ENCODE measurements at regions not wholly inside any gene's neighbourhood (a gene's known extent, or its start where the extent isn't known, plus 50 kb on each side); places are given as distances from the start of the nearest gene placed in this dataset.

DNA sequence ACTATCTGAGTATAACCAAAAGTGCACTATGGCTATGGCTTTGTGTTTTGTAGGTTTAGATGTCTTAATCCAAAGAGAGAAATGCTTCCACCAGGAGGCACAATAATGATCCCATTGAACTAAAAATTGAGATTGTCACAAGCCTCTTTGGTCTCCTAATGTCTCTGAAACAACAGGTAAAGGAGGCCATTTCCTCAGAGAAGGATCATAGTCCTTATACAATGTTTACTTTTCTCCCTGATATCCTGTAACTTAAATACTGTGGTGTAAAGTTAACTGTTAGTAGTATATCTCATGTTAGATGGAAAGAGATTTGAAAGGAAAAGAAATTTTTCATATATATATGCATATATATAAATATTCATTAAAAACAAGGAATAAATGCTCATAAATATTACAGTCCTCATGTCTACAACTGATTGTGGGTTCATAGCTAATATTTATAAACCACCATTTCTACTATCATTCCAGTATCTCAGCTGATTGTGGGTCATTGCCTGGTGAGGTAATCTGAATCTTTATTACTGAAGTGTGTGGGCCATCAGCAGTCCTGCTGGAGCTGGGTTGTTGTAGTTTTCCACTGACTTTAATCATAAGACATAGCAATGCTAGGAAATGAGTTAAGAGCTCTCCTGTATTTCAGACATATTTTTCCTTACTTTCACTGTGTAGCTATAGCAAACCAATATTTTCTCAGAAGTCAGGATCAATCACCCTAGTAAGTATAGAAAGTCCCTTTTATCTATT, 1230.4 kb downstream of the PCDH18 start:
- Histone ChIP-seq H2BK5ac (ENCODE audit: low read depth, low read length, poor library complexity, severe bottlenecking) (no peak overlapping the region), H2BK15ac (ENCODE audit: low read depth, poor library complexity, severe bottlenecking) (no peak overlapping the region), H4K91ac (ENCODE audit: low read length) (no peak overlapping the region), H3K4me1 (ENCODE audit: control insufficient read depth, insufficient read depth, low read depth, low read length) (no peaks in the 10 kb centered on the region), H2BK12ac (ENCODE audit: low read length in 2 of 2) (no peak overlapping the region), H3K36me3 (ENCODE audit: control insufficient read depth in 1 of 2, insufficient read depth in 2 of 2, low read depth in 1 of 2, low read length in 2 of 2) (no peaks in the 10 kb centered on the region), H2AFZ (ENCODE audit: low read depth, low read length) (no peak overlapping the region), H3K4me2 (ENCODE audit: low read length, poor library complexity, severe bottlenecking) (no peak overlapping the region), H3K79me1 (replicated peaks; ENCODE audit: low read length, poor library complexity, severe bottlenecking) (no peaks in the 10 kb centered on the region), H3K9me3 (ENCODE audit: control insufficient read depth, low read length) (no peaks in the 10 kb centered on the region), H3K4ac (ENCODE audit: low read depth in 1 of 2, low read length in 2 of 2) (no peak overlapping the region), H3K14ac (ENCODE audit: low read length in 2 of 2) (no peak overlapping the region), H2AK5ac (ENCODE audit: low read length, severe bottlenecking) (no peak overlapping the region), H3K23ac (ENCODE audit: low read length in 2 of 2) (no peak overlapping the region), H4K8ac (ENCODE audit: low read length) (no peak overlapping the region), H3K9ac (ENCODE audit: low read length) (no peak overlapping the region), H2BK120ac (ENCODE audit: low read depth, low read length) (no peak overlapping the region), H3K27ac (ENCODE audit: low read length, poor library complexity, severe bottlenecking) (no peak overlapping the region), H3K18ac (ENCODE audit: low read depth in 1 of 2, low read length in 2 of 2) (no peak overlapping the region), H3K4me3 (ENCODE audit: insufficient read depth in 1 of 2, low read depth in 1 of 2, low read length in 2 of 2) (no peak overlapping the region), H3K27me3 (ENCODE audit: control insufficient read depth in 1 of 2, insufficient read depth in 1 of 2, low read length in 2 of 2) (no peaks in the 10 kb centered on the region)
- no peak for DNase-seq

DNA sequence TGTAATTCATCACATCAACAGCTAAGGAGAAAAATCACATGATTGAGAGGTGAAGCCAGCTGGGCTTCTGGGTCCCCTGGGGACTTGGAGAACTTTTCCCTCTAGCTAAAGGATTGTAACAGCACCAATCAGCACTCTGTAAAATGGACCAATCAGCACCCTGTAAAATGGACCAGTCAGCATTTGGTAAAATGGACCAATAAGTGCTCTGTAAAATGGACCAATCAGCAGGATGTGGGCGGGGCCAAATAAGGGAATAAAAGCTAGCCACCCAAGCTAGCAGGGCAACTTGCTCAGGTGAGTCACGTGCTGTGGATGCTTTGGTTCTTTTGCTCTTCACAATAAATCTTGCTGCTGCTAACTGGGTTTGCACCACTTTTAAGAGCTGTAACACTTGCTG, 1248.3 kb downstream of the PCDH18 start:
- no peak overlapping the region for H3K14ac ChIP-seq (ENCODE audit: low read length in 2 of 2)
- 68% methylated on average over 2 of the region's 2 CpGs for WGBS
- H3K4me1 ChIP-seq (ENCODE audit: control insufficient read depth, insufficient read depth, low read depth, low read length), result no peaks in the 10 kb centered on the region

DNA sequence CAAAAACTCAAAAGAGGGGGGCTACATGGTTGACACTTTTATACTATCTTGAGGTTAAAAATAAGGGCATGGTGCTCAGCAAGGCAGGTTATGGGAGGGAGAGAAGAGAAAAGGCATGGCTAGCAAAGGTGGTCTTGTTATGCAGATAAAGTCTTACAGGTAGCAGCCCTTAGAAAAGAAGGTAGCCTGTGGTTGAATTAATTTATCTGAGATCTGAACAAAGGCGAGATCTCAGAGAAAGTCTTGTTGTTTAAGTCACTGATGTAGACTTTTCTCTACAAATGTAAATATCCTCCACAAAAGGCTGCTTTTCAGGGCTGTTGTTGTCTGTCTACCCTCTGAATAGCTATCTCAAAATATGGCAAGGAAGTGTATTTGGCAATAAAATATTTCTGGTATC, 1250.4 kb downstream of the PCDH18 start:
- Histone ChIP-seq H3K4me2 (ENCODE audit: low read length, poor library complexity, severe bottlenecking) (no peak overlapping the region), H3K23ac (ENCODE audit: low read length in 2 of 2) (no peak overlapping the region), H4K8ac (ENCODE audit: low read length) (no peak overlapping the region), H3K36me3 (ENCODE audit: control insufficient read depth in 1 of 2, insufficient read depth in 2 of 2, low read depth in 1 of 2, low read length in 2 of 2) (no peaks in the 10 kb centered on the region), H3K27me3 (ENCODE audit: control insufficient read depth in 1 of 2, insufficient read depth in 1 of 2, low read length in 2 of 2) (no peaks in the 10 kb centered on the region), H2BK15ac (ENCODE audit: low read depth, poor library complexity, severe bottlenecking) (no peak overlapping the region), H3K4ac (ENCODE audit: low read depth in 1 of 2, low read length in 2 of 2) (no peak overlapping the region), H2BK5ac (ENCODE audit: low read depth, low read length, poor library complexity, severe bottlenecking) (no peak overlapping the region), H3K9ac (ENCODE audit: low read length) (no peak overlapping the region), H3K4me1 (ENCODE audit: control insufficient read depth, insufficient read depth, low read depth, low read length) (no peaks in the 10 kb centered on the region), H4K91ac (ENCODE audit: low read length) (no peak overlapping the region), H3K27ac (ENCODE audit: low read length, poor library complexity, severe bottlenecking) (no peak overlapping the region), H2BK12ac (ENCODE audit: low read length in 2 of 2) (no peak overlapping the region), H2BK120ac (ENCODE audit: low read depth, low read length) (no peak overlapping the region), H3K9me3 (ENCODE audit: control insufficient read depth, low read length) (peaks cover 2% of the 10 kb centered on the region), H3K79me1 (replicated peaks; ENCODE audit: low read length, poor library complexity, severe bottlenecking) (no peaks in the 10 kb centered on the region), H2AFZ (ENCODE audit: low read depth, low read length) (no peak overlapping the region), H2AK5ac (ENCODE audit: low read length, severe bottlenecking) (no peak overlapping the region), H3K18ac (ENCODE audit: low read depth in 1 of 2, low read length in 2 of 2) (no peak overlapping the region), H3K14ac (ENCODE audit: low read length in 2 of 2) (no peak overlapping the region), H3K4me3 (ENCODE audit: insufficient read depth in 1 of 2, low read depth in 1 of 2, low read length in 2 of 2) (no peak overlapping the region)
- WGBS, result no CpG with 5 or more reads among the region's 1 CpG
- DNase-seq, result no peak

More for the DNA sequence above, 1248.3 kb downstream of the PCDH18 start:
- no peak overlapping the region for H3K4me2 ChIP-seq (ENCODE audit: low read length, poor library complexity, severe bottlenecking)
- H2BK12ac ChIP-seq (ENCODE audit: low read length in 2 of 2), result no peak overlapping the region
- H2AFZ ChIP-seq (ENCODE audit: low read depth, low read length), result no peak overlapping the region
- H3K23ac ChIP-seq (ENCODE audit: low read length in 2 of 2), result no peak overlapping the region
- H2AK5ac ChIP-seq (ENCODE audit: low read length, severe bottlenecking), result no peak overlapping the region
- H3K9ac ChIP-seq (ENCODE audit: low read length), result no peak overlapping the region
- no peak overlapping the region for H3K4me3 ChIP-seq (ENCODE audit: insufficient read depth in 1 of 2, low read depth in 1 of 2, low read length in 2 of 2)
- no peak for DNase-seq
- no peak overlapping the region for H2BK5ac ChIP-seq (ENCODE audit: low read depth, low read length, poor library complexity, severe bottlenecking)
- H3K36me3 ChIP-seq (ENCODE audit: control insufficient read depth in 1 of 2, insufficient read depth in 2 of 2, low read depth in 1 of 2, low read length in 2 of 2), result no peaks in the 10 kb centered on the region
- no peak overlapping the region for H2BK120ac ChIP-seq (ENCODE audit: low read depth, low read length)
- H3K27ac ChIP-seq (ENCODE audit: low read length, poor library complexity, severe bottlenecking), result no peak overlapping the region
- H3K4ac ChIP-seq (ENCODE audit: low read depth in 1 of 2, low read length in 2 of 2), result no peak overlapping the region
- H3K18ac ChIP-seq (ENCODE audit: low read depth in 1 of 2, low read length in 2 of 2), result no peak overlapping the region
- no peak overlapping the region for H2BK15ac ChIP-seq (ENCODE audit: low read depth, poor library complexity, severe bottlenecking)
- H4K91ac ChIP-seq (ENCODE audit: low read length), result no peak overlapping the region
- no peaks in the 10 kb centered on the region for H3K79me1 ChIP-seq (replicated peaks; ENCODE audit: low read length, poor library complexity, severe bottlenecking)
- no peak overlapping the region for H4K8ac ChIP-seq (ENCODE audit: low read length)
- no peaks in the 10 kb centered on the region for H3K27me3 ChIP-seq (ENCODE audit: control insufficient read depth in 1 of 2, insufficient read depth in 1 of 2, low read length in 2 of 2)
- peaks cover 2% of the 10 kb centered on the region for H3K9me3 ChIP-seq (ENCODE audit: control insufficient read depth, low read length)

DNA sequence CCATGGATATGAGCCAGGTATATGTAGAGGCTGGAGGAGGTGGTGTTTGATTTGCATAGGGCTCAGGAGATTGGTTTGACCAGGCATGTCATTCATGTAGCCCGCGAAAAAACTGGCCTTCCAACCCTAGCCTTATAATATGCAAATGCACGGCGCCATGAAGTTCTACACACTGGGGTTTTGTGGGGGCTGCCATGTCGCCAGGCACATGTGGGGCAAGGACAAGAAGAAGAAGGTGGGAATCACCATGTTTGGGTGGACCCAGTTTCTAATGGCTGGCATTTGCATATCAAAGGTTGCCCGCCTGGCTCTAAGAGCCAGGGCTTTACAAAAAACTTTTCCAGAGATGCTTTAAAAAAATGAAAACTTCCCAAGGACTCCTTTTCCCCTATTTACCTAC, 1251.0 kb downstream of the PCDH18 start:
- Histone ChIP-seq H2BK5ac (ENCODE audit: low read depth, low read length, poor library complexity, severe bottlenecking) (no peak overlapping the region), H3K23ac (ENCODE audit: low read length in 2 of 2) (no peak overlapping the region), H3K36me3 (ENCODE audit: control insufficient read depth in 1 of 2, insufficient read depth in 2 of 2, low read depth in 1 of 2, low read length in 2 of 2) (no peaks in the 10 kb centered on the region), H3K18ac (ENCODE audit: low read depth in 1 of 2, low read length in 2 of 2) (peak overlapping the region in 1 of 2 experiments; percentile 12), H2AK5ac (ENCODE audit: low read length, severe bottlenecking) (no peak overlapping the region), H2BK12ac (ENCODE audit: low read length in 2 of 2) (no peak overlapping the region), H3K4me3 (ENCODE audit: insufficient read depth in 1 of 2, low read depth in 1 of 2, low read length in 2 of 2) (no peak overlapping the region), H3K4me1 (ENCODE audit: control insufficient read depth, insufficient read depth, low read depth, low read length) (no peaks in the 10 kb centered on the region), H3K14ac (ENCODE audit: low read length in 2 of 2) (no peak overlapping the region), H3K79me1 (replicated peaks; ENCODE audit: low read length, poor library complexity, severe bottlenecking) (no peaks in the 10 kb centered on the region), H4K8ac (ENCODE audit: low read length) (no peak overlapping the region), H2BK120ac (ENCODE audit: low read depth, low read length) (no peak overlapping the region), H2AFZ (ENCODE audit: low read depth, low read length) (no peak overlapping the region), H3K9ac (ENCODE audit: low read length) (no peak overlapping the region), H3K4me2 (ENCODE audit: low read length, poor library complexity, severe bottlenecking) (no peak overlapping the region), H3K9me3 (ENCODE audit: control insufficient read depth, low read length) (peaks cover 2% of the 10 kb centered on the region), H3K27ac (ENCODE audit: low read length, poor library complexity, severe bottlenecking) (no peak overlapping the region), H3K27me3 (ENCODE audit: control insufficient read depth in 1 of 2, insufficient read depth in 1 of 2, low read length in 2 of 2) (no peaks in the 10 kb centered on the region), H2BK15ac (ENCODE audit: low read depth, poor library complexity, severe bottlenecking) (no peak overlapping the region), H4K91ac (ENCODE audit: low read length) (no peak overlapping the region), H3K4ac (ENCODE audit: low read depth in 1 of 2, low read length in 2 of 2) (no peak overlapping the region)
- WGBS, result 77% methylated on average over 4 of the region's 6 CpGs
- DNase-seq, result no peak
